ENCODE measurements at regions not wholly inside any gene's neighbourhood (a gene's known extent, or its start where the extent isn't known, plus 50 kb on each side); places are given as distances from the start of the nearest gene placed in this dataset.

GRCh38 chr4:54607067-54607466 is 50.7 kb upstream of the KIT start:
- Histone ChIP-seq H3K9me3 (ENCODE audit: low read depth) (no peaks in the 10 kb centered on the region), H4K20me1 (ENCODE audit: insufficient read depth) (no peaks in the 10 kb centered on the region), H3K9ac (no peak overlapping the region), H3K36me3 (ENCODE audit: low read depth) (no peaks in the 10 kb centered on the region), H3K9me2 (ENCODE audit: insufficient read depth) (no peaks in the 10 kb centered on the region), H3K4me3 (no peak overlapping the region), H2AFZ (no peak overlapping the region), H3K79me2 (ENCODE audit: insufficient read depth) (no peaks in the 10 kb centered on the region), H3K4me1 (ENCODE audit: insufficient read depth) (no peaks in the 10 kb centered on the region), H3K27ac (no peak overlapping the region), H3F3A (ENCODE audit: insufficient read depth) (no peaks in the 10 kb centered on the region), H3K27me3 (replicated peaks; ENCODE audit: insufficient read depth) (no peaks in the 10 kb centered on the region), H3K4me2 (ENCODE audit: unreplicated experiment) (no peak overlapping the region)
- in situ Hi-C loops (cut with MboI): no loop called here
- no peak for DNase-seq
- WGBS, 2 experiments (ENCODE audit: low coverage in 1 of 2, low lambda C conversion rate in 2 of 2, missing lambda C conversion rate in 2 of 2): 30 to 32% methylated on average over 2 of the region's 2 CpGs
- TF ChIP-seq EZH2 (IDR thresholded peaks at IDR 0.05; ENCODE audit: insufficient read depth, poor library complexity, severe bottlenecking) (no peak), EZH2phosphoT487 (IDR thresholded peaks at IDR 0.05; ENCODE audit: insufficient read depth, low read depth) (no peak)

GRCh38 chr4:54607521-54607920 is 50.2 kb upstream of the KIT start:
- Histone ChIP-seq H3K9me2 (ENCODE audit: insufficient read depth) (no peaks in the 10 kb centered on the region), H2AFZ (no peak overlapping the region), H3K36me3 (ENCODE audit: low read depth) (no peaks in the 10 kb centered on the region), H4K20me1 (ENCODE audit: insufficient read depth) (no peaks in the 10 kb centered on the region), H3K79me2 (ENCODE audit: insufficient read depth) (no peaks in the 10 kb centered on the region), H3K4me2 (ENCODE audit: unreplicated experiment) (no peak overlapping the region), H3K27ac (no peak overlapping the region), H3K4me3 (no peak overlapping the region), H3K9me3 (ENCODE audit: low read depth) (no peaks in the 10 kb centered on the region), H3F3A (ENCODE audit: insufficient read depth) (no peaks in the 10 kb centered on the region), H3K27me3 (replicated peaks; ENCODE audit: insufficient read depth) (no peaks in the 10 kb centered on the region), H3K4me1 (ENCODE audit: insufficient read depth) (no peaks in the 10 kb centered on the region), H3K9ac (no peak overlapping the region)
- in situ Hi-C loops (cut with MboI): no loop called here
- TF ChIP-seq EZH2 (IDR thresholded peaks at IDR 0.05; ENCODE audit: insufficient read depth, poor library complexity, severe bottlenecking) (no peak), EZH2phosphoT487 (IDR thresholded peaks at IDR 0.05; ENCODE audit: insufficient read depth, low read depth) (no peak)
- no peak for DNase-seq
